AG10803 (cell line): ENCODE measurements at regions not wholly inside any gene's neighbourhood (a gene's known extent, or its start where the extent isn't known, plus 50 kb on each side); places are given as distances from the start of the nearest gene placed in this dataset.

Experiments used
- DNase-seq: peaks from one replicate; pipeline ENCODE4 v3.0.0; 2010; ENCODE audit warnings: low read depth
- H3K4me3 ChIP-seq: 2 replicates; pipeline ENCODE4 v1.5.1; 2011; ENCODE audit warnings: mild to moderate bottlenecking, low read length, control low read depth
- CTCF ChIP-seq: conservative IDR thresholded peaks from 2 replicates; pipeline ENCODE4 v1.5.1; 2011; ENCODE audit warnings: mild to moderate bottlenecking, low read length, control low read depth, inconsistent platforms

- DNase-seq: peak; percentile 81
- no peak overlapping the region for H3K4me3 ChIP-seq
- peak; percentile 97 for TF ChIP-seq CTCF
These were observed 814.8 kb downstream of the MAFB start for GRCh38 chr20:39874049-39874893.

GRCh38 chr20:39873286-39873685, 815.8 kb downstream of the MAFB start:
- no peak for TF ChIP-seq CTCF
- no peak for DNase-seq
- no peak overlapping the region for H3K4me3 ChIP-seq

- H3K4me3 ChIP-seq: no peak overlapping the region
- TF ChIP-seq CTCF: no peak
- no peak for DNase-seq
These were observed 818.0 kb downstream of the MAFB start for GRCh38 chr20:39871013-39871412.

GRCh38 chr20:39865446-39865845, 823.6 kb downstream of the MAFB start:
- no peak for DNase-seq
- H3K4me3 ChIP-seq: no peak overlapping the region
- no peak for TF ChIP-seq CTCF

GRCh38 chr20:39862470-39862891, 826.6 kb downstream of the MAFB start:
- no peak for TF ChIP-seq CTCF
- DNase-seq: peak; percentile 53
- no peak overlapping the region for H3K4me3 ChIP-seq

- DNase-seq: no peak
- no peak overlapping the region for H3K4me3 ChIP-seq
- TF ChIP-seq CTCF: no peak
These were observed 827.7 kb downstream of the MAFB start for GRCh38 chr20:39861381-39861780.

GRCh38 chr20:39857835-39858234, 831.2 kb downstream of the MAFB start:
- TF ChIP-seq CTCF: no peak
- H3K4me3 ChIP-seq: no peak overlapping the region
- DNase-seq: no peak
